A673 (cell line): ENCODE measurements at regions not wholly inside any gene's neighbourhood (a gene's known extent, or its start where the extent isn't known, plus 50 kb on each side); places are given as distances from the start of the nearest gene placed in this dataset.

Experiments used
- BruUV-seq: library from RNA; stranded (reverse); fragments of 400-500 nt; replicated peaks from 2 replicates; lab custom pipeline; 2021; lab: Mats Ljungman, UMichigan
- CTCF ChIA-PET: fragments of 300-600 bp; sonication (Branson Sonifier 250); formaldehyde crosslinking; loops from one replicate; lab custom pipeline; 2022; ENCODE audit warnings: antibody characterized with exemption; lab: Charles Lee
- POLR2A ChIA-PET: fragments of 300-600 bp; sonication (Branson Sonifier 250); formaldehyde crosslinking; loops from one replicate; lab custom pipeline; 2022; ENCODE audit warnings: antibody characterized with exemption; ENCODE audit not compliant: low non-redundant PET; lab: Charles Lee
- DNase-seq: peaks from one replicate; pipeline ENCODE4 v3.0.0-alpha.2; 2015; ENCODE audit warnings: low spot score
- H3K27ac ChIP-seq: fragments of 200-600 bp; sonication (generic); 2 replicates; pipeline ENCODE4 v1.5.1; 2016; ENCODE audit warnings: mixed run types, low read depth, mild to moderate bottlenecking, mixed read lengths, antibody characterized with exemption, low read length; ENCODE audit not compliant: poor library complexity, severe bottlenecking
- H3K27me3 ChIP-seq: fragments of 200-600 bp; sonication (generic); replicated peaks from 2 replicates; pipeline ENCODE4 v1.6.1; 2017; ENCODE audit warnings: mixed run types, low read depth, mild to moderate bottlenecking, mixed read lengths, antibody characterized with exemption, low read length; ENCODE audit not compliant: insufficient read depth, poor library complexity
- H3K36me3 ChIP-seq: fragments of 200-600 bp; sonication (generic); 2 replicates; pipeline ENCODE4 v1.6.1; 2016; ENCODE audit warnings: mixed run types, mild to moderate bottlenecking, mixed read lengths, antibody characterized with exemption, low read length; ENCODE audit not compliant: insufficient read depth, poor library complexity, severe bottlenecking
- H3K4me1 ChIP-seq: fragments of 200-600 bp; sonication (generic); 2 replicates; pipeline ENCODE4 v1.6.1; 2017; ENCODE audit warnings: mixed run types, mild to moderate bottlenecking, mixed read lengths, antibody characterized with exemption, low read length; ENCODE audit not compliant: insufficient read depth, poor library complexity, severe bottlenecking
- H3K4me3 ChIP-seq: fragments of 200-600 bp; sonication (generic); 2 replicates; pipeline ENCODE4 v1.5.1; 2016; ENCODE audit warnings: low read depth, mixed run types, mild to moderate bottlenecking, mixed read lengths, low read length; ENCODE audit not compliant: poor library complexity, severe bottlenecking
- H3K9me3 ChIP-seq: fragments of 200-600 bp; sonication (generic); 2 replicates; pipeline ENCODE4 v1.6.1; 2016; ENCODE audit warnings: mixed run types, low read depth, mild to moderate bottlenecking, mixed read lengths, antibody characterized with exemption, low read length; ENCODE audit not compliant: poor library complexity, severe bottlenecking
- CTCF ChIP-seq: fragments of 300-800, 200-600 bp; sonication (generic); conservative IDR thresholded peaks from 2 replicates; pipeline ENCODE4 v1.5.1; 2017; ENCODE audit warnings: low read depth, mild to moderate bottlenecking, antibody characterized with exemption, low read length, moderate library complexity, mixed read lengths
- EZH2 ChIP-seq: fragments of 200-600 bp; sonication (generic); IDR thresholded peaks from 2 replicates; pipeline ENCODE4 v1.6.1; 2017; ENCODE audit warnings: borderline replicate concordance, low read depth, mild to moderate bottlenecking, mixed read lengths, antibody characterized with exemption, low read length; ENCODE audit not compliant: poor library complexity, severe bottlenecking
- intact Hi-C: fragments of 100-400 bp; cut with micrococcal nuclease; formaldehyde crosslinking; loops from one replicate; pipeline ENCODE4 v1.10.0; 2022; ENCODE audit not compliant: unreplicated experiment

- H3K9me3 ChIP-seq: no peaks in the 10 kb centered on the region
- H3K4me1 ChIP-seq: no peaks in the 10 kb centered on the region
- H3K27me3 ChIP-seq: peaks cover 96% of the 10 kb centered on the region
- BruUV-seq: no TSS peak
- ChIA-PET POLR2A (no interaction called here), CTCF (no interaction called here)
- TF ChIP-seq EZH2 (no peak), CTCF (no peak)
- no peak overlapping the region for H3K27ac ChIP-seq
- no peak overlapping the region for H3K4me3 ChIP-seq
- no peak for DNase-seq
- no peaks in the 10 kb centered on the region for H3K36me3 ChIP-seq
- intact Hi-C loops: no loop called here
Measured at GRCh38 chr5:107808671-107809137, 138.0 kb upstream of the EFNA5 start.

GRCh38 chr5:107807431-107807830, 136.7 kb upstream of the EFNA5 start:
- BruUV-seq: no TSS peak
- H3K4me3 ChIP-seq: no peak overlapping the region
- DNase-seq: no peak
- intact Hi-C loops: no loop called here
- POLR2A ChIA-PET: no interaction called here
- TF ChIP-seq EZH2: no peak
- no peak for TF ChIP-seq CTCF
- CTCF ChIA-PET: no interaction called here
- H3K9me3 ChIP-seq: no peaks in the 10 kb centered on the region
- H3K4me1 ChIP-seq: no peaks in the 10 kb centered on the region
- H3K27ac ChIP-seq: no peak overlapping the region
- H3K27me3 ChIP-seq: peaks cover 96% of the 10 kb centered on the region
- H3K36me3 ChIP-seq: no peaks in the 10 kb centered on the region

- no TSS peak for BruUV-seq
- no peaks in the 10 kb centered on the region for H3K36me3 ChIP-seq
- no peaks in the 10 kb centered on the region for H3K4me1 ChIP-seq
- H3K4me3 ChIP-seq: no peak overlapping the region
- intact Hi-C loops: no loop called here
- H3K27me3 ChIP-seq: peaks cover 96% of the 10 kb centered on the region
- TF ChIP-seq EZH2 (no peak), CTCF (no peak)
- H3K27ac ChIP-seq: no peak overlapping the region
- H3K9me3 ChIP-seq: no peaks in the 10 kb centered on the region
- ChIA-PET CTCF (no interaction called here), POLR2A (no interaction called here)
- DNase-seq: no peak
Measured at GRCh38 chr5:107806705-107807104, 136.0 kb upstream of the EFNA5 start.
